Breast epithelium (tissue), 3 donors: ENCODE measurements at regions not wholly inside any gene's neighbourhood (a gene's known extent, or its start where the extent isn't known, plus 50 kb on each side); places are given as distances from the start of the nearest gene placed in this dataset.
"Not testable (repeated sequence)": the region's sequence is repeated elsewhere in the genome, so short reads cannot be mapped to it uniquely, and the experiment has no call there.

ENCODE experiments used
- POLR2A ChIP-seq: fragments of 450-650 bp; IDR thresholded peaks from one replicate; pipeline ENCODE4 v1.6.1; 2016; ENCODE audit warnings: antibody characterized with exemption, mild to moderate bottlenecking, moderate library complexity
- POLR2AphosphoS5 ChIP-seq, 3 donors: sonication (generic); formaldehyde crosslinking; IDR thresholded peaks; one replicate each; pipeline ENCODE4 v1.6.1; 2017; ENCODE audit warnings: antibody characterized with exemption in 3 of 3
- TF ChIP-seq, protein P1 (sequence below), 3 donors: fragments of 450-650 bp; IDR thresholded peaks; one replicate each; pipeline ENCODE4 v1.5.1; 2016 to 2017; ENCODE audit warnings: antibody characterized with exemption in 3 of 3, mild to moderate bottlenecking in 3 of 3, moderate library complexity in 3 of 3

DNA sequence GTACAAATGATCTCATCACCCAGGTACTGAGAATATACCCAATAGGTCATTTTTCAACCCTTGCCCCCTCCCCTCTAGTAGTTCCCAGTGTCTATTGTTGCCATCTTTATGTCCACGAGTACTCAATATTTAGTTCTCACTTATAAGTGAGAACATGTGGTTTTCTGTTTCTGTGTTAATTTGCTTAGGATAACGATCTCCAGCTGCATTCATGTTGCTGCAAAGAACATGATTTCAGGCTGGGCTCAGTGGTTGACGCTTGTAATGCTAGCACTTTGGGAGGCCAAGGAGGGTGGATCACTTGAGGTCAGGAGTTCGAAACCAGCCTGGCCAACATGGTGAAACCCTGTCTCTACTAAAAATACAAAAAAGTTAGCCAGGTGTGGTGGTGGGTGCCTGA lies 575.0 kb upstream of the NRP1 start:
- TF ChIP-seq, protein P1, sequence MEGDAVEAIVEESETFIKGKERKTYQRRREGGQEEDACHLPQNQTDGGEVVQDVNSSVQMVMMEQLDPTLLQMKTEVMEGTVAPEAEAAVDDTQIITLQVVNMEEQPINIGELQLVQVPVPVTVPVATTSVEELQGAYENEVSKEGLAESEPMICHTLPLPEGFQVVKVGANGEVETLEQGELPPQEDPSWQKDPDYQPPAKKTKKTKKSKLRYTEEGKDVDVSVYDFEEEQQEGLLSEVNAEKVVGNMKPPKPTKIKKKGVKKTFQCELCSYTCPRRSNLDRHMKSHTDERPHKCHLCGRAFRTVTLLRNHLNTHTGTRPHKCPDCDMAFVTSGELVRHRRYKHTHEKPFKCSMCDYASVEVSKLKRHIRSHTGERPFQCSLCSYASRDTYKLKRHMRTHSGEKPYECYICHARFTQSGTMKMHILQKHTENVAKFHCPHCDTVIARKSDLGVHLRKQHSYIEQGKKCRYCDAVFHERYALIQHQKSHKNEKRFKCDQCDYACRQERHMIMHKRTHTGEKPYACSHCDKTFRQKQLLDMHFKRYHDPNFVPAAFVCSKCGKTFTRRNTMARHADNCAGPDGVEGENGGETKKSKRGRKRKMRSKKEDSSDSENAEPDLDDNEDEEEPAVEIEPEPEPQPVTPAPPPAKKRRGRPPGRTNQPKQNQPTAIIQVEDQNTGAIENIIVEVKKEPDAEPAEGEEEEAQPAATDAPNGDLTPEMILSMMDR (IDR thresholded peaks at IDR 0.05) = not testable (repeated sequence)
- not testable (repeated sequence) for TF ChIP-seq POLR2A; POLR2AphosphoS5 (IDR thresholded peaks at IDR 0.05)
